HG02870 (cell line): ENCODE measurements at regions not wholly inside any gene's neighbourhood (a gene's known extent, or its start where the extent isn't known, plus 50 kb on each side); places are given as distances from the start of the nearest gene placed in this dataset.

Experiments used
- ATAC-seq: cut with Tn5 transposase; IDR thresholded peaks from one replicate; pipeline ENCODE4 v1.9.1; 2021; ENCODE audit warnings: mild to moderate bottlenecking, moderate library complexity; ENCODE audit not compliant: unreplicated experiment

DNA sequence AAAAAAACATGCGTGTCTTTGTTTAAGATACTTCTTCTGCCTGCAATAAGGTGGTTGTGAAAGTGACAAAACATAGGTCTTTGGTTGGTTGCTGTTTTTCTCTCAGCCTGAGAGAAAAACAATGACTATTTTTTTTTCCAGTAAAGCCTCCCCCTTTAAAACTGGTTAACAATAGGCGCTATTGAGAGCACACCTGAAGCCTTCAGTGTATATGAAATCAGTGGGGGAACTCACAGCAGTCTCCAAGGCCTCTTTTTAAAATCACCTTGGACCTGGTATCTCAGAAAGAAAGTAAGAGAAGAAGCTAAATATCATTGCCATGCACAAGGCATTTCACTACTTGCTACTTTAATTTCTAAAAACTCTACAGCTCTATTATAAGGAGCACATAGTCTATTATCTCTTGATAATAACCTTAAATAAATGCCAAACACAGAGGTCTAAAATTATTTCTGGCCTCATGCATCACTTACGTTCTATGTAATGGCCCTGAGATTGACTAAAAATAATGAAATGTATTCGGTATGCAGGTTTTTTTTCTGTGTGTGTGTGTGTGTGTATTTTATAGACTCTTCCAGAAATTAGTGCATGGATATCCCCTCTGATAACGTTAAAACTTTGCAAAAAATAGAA, 544.4 kb downstream of the TDRD15 start:
- ATAC-seq = no peak

DNA sequence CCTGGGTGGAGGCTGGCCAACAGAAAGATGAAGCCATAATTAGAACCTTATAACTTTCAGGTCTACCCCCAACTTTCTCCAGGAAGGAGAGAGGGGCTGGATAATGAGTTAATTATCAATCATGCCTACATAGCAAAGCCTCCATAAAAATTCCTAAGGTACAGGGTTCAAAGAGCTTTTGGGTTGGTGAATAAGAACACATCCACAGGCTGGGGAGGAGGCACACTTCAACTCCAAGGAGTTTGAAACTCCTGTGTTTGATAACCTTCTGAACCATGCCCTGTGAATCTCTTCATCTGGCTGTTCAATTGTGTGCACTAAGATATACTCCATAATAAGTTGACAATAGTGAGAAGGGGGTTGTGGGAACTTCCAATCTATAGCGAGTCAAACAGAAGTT, 552.3 kb downstream of the TDRD15 start:
- no peak for ATAC-seq

GRCh38 chr2:21676676-21677075, 552.9 kb downstream of the TDRD15 start:
- no peak for ATAC-seq

DNA sequence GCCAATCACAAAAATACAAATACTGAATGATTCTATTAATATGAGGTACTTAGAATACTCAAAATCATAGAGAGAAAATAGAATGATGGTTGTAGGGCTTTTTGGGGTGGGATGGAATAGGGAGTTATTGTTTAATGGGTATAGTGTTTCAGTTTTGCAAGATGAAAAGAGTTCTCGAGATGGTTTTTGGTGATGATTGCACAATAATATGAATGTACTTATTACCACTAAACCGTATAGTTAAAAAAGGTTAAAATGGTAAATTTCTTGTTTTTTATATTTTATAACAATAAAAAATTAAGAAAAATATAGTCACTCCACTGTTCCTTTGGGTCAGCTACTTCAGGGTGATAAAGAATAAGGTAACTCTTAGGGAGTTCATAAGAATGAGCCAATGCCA, 560.1 kb downstream of the TDRD15 start:
- ATAC-seq = no peak

DNA sequence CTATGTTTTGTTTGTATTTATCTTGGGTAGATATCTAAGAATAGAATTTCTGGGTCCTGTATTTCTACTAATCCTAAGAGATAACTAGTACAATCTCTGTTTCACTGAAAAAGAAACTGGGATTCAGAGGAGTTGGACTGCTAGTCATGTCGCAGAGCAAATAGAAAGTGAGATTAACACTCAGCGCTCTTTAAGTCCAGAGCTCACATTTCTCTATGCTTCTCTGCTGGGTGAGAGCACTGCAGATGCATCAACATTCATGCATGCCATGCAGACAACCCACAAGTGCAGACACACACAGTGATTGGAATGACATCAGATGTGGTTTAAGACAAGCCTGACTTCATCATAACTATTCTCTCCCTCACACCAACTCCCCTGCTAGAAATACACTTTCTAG, 563.8 kb downstream of the TDRD15 start:
- ATAC-seq = no peak

DNA sequence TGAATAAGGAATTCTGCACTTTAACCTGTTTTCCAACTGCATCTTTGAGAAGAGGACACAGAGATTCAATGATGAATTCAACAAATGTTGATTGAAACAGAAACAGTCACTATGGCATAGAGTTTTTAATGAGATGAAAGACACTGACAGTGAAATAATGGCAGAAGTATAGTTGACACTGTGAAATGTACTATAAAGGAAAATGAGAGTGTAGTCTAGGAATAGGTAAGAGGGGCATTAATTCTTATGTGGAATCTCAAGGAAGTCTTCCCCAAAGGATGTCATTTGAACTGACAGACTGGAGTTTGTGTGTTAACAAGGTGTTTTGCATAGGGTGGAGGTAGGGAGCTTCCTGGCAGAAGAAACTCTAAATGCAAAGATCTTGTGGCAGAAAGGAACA, 566.2 kb downstream of the TDRD15 start:
- no peak for ATAC-seq

DNA sequence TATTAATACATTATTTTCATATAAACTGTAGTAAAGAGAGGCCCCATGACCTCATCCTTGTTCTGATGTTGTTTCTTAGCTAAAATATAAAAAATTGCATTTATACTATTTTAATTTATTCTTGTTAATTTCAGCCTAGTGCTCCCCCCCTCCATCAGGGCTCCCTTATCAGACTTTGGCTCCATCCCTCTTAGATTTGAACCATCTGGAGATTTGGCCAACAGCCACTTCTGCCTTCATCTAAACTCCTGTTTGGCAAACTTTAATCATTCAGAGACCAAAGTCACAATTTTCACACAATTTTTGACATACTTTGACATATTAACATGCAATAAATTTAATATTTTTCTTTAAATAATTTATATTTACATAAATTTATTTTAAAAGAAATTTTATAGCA, 569.3 kb downstream of the TDRD15 start:
- ATAC-seq = no peak

- no peak for ATAC-seq
Observed at GRCh38 chr2:21694079-21694878, 570.5 kb downstream of the TDRD15 start.

DNA sequence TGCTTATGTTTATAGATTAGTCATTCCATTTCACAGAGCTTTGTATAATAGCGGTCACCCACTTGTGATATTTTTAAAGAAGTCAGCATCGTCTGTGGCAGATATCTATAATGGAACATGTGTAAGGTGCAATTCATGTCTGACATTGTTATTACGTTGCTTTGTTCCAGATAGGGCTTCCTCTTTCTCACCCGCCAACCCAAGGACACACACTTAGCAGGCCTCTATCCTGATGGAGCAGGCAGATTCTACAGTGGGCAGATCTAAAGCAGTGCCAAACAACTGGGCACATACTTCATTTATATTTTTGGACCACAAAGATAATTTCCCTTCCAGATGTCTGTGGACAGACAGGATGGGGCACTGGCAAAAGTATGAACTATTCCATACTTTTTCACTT, 573.1 kb downstream of the TDRD15 start:
- ATAC-seq = no peak

DNA sequence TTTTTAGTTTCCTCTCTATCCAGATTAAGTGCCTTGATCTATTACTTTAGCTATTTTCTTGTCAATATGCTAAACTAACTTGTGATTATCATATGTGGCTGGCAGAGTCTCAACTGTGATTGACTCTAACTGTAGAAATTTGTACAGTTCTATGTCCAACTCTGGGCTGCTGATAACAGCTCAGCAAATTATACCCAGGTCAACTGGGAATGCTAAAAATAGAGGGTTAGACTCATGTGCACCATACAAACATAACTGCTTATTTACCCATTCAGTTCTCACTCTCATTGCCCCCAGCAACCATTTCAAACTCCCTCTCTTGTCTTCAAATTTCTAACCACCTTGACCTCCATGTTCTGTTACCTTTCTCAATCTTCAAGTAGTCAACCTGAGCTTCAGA, 576.9 kb downstream of the TDRD15 start:
- ATAC-seq = no peak

DNA sequence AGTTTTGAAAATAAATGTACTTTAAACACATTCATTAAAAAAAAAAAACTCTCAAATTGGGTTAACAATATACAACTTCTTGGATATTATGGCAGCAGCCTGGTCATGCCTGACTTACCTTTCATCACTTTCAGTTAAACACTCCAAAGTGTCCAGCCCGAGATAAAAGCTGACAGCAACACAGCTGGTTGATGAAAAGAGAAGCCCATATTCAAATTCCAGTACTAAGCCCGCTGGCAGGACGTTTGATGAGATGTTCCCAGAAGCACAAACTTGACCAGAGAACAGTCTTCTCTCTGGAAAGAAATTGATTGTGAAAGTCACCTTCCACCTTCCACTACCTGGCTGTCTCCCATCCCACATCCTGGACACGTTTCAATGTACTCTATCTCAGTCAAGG, 586.3 kb downstream of the TDRD15 start:
- ATAC-seq = no peak

GRCh38 chr2:21710496-21710895, 586.7 kb downstream of the TDRD15 start:
- no peak for ATAC-seq

- ATAC-seq = no peak
Observed at GRCh38 chr2:21715887-21716286, 592.1 kb downstream of the TDRD15 start.

DNA sequence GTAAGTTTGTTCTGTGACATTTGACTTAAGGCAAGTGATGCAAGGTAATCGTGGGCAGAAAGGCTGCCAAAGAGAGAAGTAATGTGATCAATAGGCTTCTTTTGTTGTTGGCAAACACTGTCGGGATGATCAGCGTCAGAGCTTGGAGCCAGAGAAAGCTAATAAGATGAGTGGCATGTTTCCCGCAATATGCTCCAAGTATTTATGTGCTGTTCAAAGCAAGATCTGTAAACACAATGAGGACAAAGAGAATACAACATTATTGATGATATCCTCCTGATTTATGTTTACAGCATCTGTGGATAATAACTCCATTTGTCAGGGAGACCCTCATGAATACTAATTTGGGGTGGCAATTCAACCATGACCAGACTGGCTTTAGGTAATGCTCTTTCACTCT, 603.3 kb downstream of the TDRD15 start:
- ATAC-seq = no peak

DNA sequence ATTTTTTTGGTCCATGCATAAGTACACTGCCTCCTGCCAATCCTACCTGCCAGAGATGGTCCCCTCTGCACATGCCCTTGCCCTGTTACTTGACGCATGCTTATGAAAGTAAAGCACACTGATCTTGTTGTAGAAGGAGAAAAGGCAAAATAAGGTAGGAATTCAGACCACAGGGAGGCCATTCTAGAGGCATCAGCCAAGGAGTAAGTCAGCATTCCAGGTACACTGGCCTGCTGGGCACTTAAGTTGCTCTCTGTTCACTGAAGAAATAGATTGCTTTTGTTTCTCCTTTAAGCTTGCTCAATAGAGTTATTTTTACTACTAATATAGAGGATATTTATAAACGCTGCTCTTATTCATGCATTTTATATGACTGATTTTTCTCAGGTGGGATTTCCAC, 604.4 kb downstream of the TDRD15 start:
- no peak for ATAC-seq

DNA sequence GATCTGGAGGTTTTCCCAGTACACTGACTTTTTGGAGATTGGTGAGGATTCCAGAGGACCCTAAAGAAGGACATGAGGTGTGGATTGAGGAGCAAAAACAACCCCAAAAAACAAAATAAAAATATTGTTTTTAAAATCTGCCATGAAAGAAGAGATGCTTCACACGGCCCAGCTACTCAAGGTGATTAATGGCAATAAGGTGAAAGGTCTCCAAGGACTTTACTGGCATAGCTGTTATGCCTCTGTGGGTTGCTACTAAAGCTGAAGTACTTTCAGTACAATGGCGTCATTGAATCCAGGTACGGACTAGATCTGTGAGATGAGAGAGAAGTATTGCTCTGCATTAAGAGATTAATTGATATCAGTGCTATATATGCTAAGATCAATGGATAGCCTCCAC, 606.4 kb downstream of the TDRD15 start:
- no peak for ATAC-seq

- no peak for ATAC-seq
Observed at GRCh38 chr2:21740484-21740883, 616.7 kb downstream of the TDRD15 start.

- ATAC-seq = no peak
Observed at GRCh38 chr2:21746499-21746898, 622.7 kb downstream of the TDRD15 start.

- ATAC-seq = no peak
Observed at GRCh38 chr2:21748501-21748900, 624.7 kb downstream of the TDRD15 start.

- no peak for ATAC-seq
Observed at GRCh38 chr2:21754164-21754788, 630.5 kb downstream of the TDRD15 start.

DNA sequence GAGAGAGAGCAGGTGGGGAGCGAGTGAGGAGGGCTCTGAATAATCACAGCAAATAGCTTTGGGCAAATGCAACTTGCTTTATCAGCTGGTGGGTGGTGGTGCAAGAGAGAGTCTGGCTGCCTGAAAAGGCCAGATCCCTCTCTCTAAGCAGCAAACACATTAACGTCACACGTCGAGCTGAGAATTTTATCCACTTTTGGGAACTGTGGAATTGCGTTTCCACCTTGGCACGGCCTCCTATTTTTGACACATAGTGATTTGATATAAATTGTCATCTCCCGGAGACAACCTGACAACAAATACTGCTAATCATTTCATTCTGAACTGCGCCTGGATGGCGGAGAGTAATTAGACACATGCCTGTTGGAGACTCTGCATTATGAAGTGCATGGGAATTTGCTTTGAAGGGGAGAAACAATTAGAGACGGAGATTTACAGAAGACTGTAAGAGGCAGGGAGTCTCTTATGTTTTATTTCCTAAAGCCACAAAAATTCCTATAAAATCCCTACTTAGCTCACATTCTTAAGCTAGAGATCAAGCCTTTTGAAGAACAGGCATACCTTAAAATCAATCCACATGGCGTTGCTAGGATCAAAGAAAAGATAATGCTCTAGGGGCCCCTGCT, 634.1 kb downstream of the TDRD15 start:
- ATAC-seq = no peak

GRCh38 chr2:21759819-21760218, 636.1 kb downstream of the TDRD15 start:
- ATAC-seq = no peak
